Pancreas (tissue), 10 donors: ENCODE measurements at regions not wholly inside any gene's neighbourhood (a gene's known extent, or its start where the extent isn't known, plus 50 kb on each side); places are given as distances from the start of the nearest gene placed in this dataset.

Experiments used
- ATAC-seq, 4 donors: fragments of 200-7000 bp; cut with Tn5 transposase; one replicate each; pipeline versions ENCODE4 v1.8.0 to v1.9.1; 2020; ENCODE audit warnings: mild to moderate bottlenecking in 4 of 4, moderate library complexity in 4 of 4
- DNase-seq, 6 donors: peaks; one replicate each; pipeline ENCODE4 v3.0.0-alpha.2; 2020
- FAIRE-seq: peaks from 2 replicates; lab custom pipeline; 2012; peaks lifted over from hg19 to GRCh38; lab: Jason Lieb, UNC
- H3K27ac ChIP-seq, 4 donors: fragments of 200-600 bp; sonication (generic); 1 replicate in 3 of 4; 2 replicates in 1 of 4; pipeline versions ENCODE4 v1.5.0 to v1.8.0; 2020
- H3K27me3 ChIP-seq, 4 donors: fragments of 200-600 bp; one replicate each; pipeline ENCODE4 v1.8.0; 2021
- H3K36me3 ChIP-seq, 3 donors: fragments of 200-600 bp; sonication (generic) in 1 of 3; one replicate each; pipeline versions ENCODE4 v1.5.0 to v1.8.0; 2020 to 2021
- H3K4me1 ChIP-seq, 3 donors: fragments of 200-600 bp; one replicate each; pipeline ENCODE4 v1.8.0; 2021
- H3K4me3 ChIP-seq, 4 donors: fragments of 200-600 bp; sonication (generic) in 2 of 4; one replicate each; pipeline versions ENCODE4 v1.5.0 to v1.8.0; 2020 to 2021
- H3K9me3 ChIP-seq, 4 donors: fragments of 200-600 bp; one replicate each; pipeline ENCODE4 v1.8.0; 2021
- WGBS, 2 donors: extraction: QIAGEN DNeasy Blood & Tissue Kit; methylation state at CpG; one replicate each; pipeline ENCODE4 v1.1.7; 2013; 5-methylcytosine and 5-hydroxymethylcytosine counted together
- intact Hi-C, 3 donors: fragments of 100-400 bp; cut with DNase I; formaldehyde crosslinking; loops; one replicate each; pipeline versions ENCODE4 v1.11.1 to v1.14.2; 2022
- TF ChIP-seq, protein P1 (sequence below), 4 donors: fragments of 200-600 bp; sonication (generic) in 3 of 4; IDR thresholded peaks; one replicate each; pipeline versions ENCODE4 v1.5.0 to v1.8.0; 2021; ENCODE audit warnings: antibody characterized with exemption in 4 of 4
- donor health status: healthy with polysubstance abuse.
- donor health status: DM: no; HTN: no; CAD: no; lungs with moderate emphysema.
- donor health status: DM: no; HTN: no; CAD: no.
- donor health status: control.
- donor health status: control.
- donor health status: Bipolar disorder and iron deficiency.
- donor health status: DM: yes; HTN: yes; CAD: no.
- donor health status: DM: no; HTN: no; CAD: no.
- donor health status: DM: no; HTN: no; CAD: no.
- donor health status: DM: yes; HTN: yes; CAD: no.

DNA sequence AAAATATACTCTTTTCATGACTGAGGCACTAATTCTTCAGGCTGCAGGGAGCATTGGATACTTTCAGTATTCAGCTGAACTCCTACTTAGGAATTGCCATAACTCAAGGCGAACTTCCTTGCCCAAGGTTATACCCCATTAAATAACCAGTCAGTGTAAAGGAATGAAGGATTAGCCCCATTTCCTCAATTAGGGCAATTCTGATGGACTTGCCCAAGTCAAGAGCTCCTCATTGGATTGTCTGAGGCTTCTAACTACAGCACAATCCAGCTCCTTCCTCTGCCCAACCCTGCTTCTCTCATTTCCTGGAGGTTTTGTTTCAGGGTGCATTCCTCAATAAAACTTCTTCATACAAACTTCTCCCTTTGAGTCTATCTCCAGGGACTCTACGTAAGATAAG lies 329.2 kb downstream of the LIG4 start:
- Histone ChIP-seq H3K27me3 (no peaks in the 10 kb centered on the region), H3K36me3 (no peaks in the 10 kb centered on the region), H3K4me1 (no peaks in the 10 kb centered on the region), H3K9me3 (no peaks in the 10 kb centered on the region), H3K4me3 (no peak overlapping the region), H3K27ac (no peak overlapping the region)
- TF ChIP-seq, protein P1, sequence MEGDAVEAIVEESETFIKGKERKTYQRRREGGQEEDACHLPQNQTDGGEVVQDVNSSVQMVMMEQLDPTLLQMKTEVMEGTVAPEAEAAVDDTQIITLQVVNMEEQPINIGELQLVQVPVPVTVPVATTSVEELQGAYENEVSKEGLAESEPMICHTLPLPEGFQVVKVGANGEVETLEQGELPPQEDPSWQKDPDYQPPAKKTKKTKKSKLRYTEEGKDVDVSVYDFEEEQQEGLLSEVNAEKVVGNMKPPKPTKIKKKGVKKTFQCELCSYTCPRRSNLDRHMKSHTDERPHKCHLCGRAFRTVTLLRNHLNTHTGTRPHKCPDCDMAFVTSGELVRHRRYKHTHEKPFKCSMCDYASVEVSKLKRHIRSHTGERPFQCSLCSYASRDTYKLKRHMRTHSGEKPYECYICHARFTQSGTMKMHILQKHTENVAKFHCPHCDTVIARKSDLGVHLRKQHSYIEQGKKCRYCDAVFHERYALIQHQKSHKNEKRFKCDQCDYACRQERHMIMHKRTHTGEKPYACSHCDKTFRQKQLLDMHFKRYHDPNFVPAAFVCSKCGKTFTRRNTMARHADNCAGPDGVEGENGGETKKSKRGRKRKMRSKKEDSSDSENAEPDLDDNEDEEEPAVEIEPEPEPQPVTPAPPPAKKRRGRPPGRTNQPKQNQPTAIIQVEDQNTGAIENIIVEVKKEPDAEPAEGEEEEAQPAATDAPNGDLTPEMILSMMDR (IDR thresholded peaks at IDR 0.05): no peak
- DNase-seq: no peak
- no peak for FAIRE-seq
- WGBS, 2 donors: 74 to 75% methylated on average over 2 of the region's 2 CpGs
- intact Hi-C loops: no loop called here
- ATAC-seq: no peak

DNA sequence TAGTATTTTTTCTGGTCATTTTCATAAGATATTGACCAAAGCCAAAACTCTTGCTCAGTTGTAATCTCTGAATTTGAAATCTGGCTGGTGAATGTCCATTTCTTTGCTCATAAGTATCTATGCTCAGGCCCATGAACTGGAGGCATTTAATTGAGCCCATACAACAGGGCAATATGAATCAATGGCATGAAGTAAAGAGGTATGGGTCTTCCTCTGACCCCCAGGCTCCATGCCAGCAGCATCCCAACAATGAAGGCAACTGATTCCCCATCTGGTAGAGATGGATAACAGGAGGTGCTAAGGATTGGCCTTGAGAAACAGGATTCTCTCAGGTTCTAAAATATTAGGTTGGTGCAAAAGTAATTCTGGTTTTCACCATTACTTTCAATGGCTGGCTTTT lies 330.8 kb downstream of the LIG4 start:
- H3K4me3 ChIP-seq: no peak overlapping the region
- H3K4me1 ChIP-seq: no peaks in the 10 kb centered on the region
- H3K27ac ChIP-seq: no peak overlapping the region
- H3K36me3 ChIP-seq: no peaks in the 10 kb centered on the region
- intact Hi-C loops: no loop called here
- H3K9me3 ChIP-seq: no peaks in the 10 kb centered on the region
- FAIRE-seq: no peak
- DNase-seq: no peak
- no peak for ATAC-seq
- H3K27me3 ChIP-seq: no peaks in the 10 kb centered on the region
- TF ChIP-seq, protein P1 (IDR thresholded peaks at IDR 0.05): no peak

- FAIRE-seq: no peak
Observed at GRCh38 chr13:107883561-107884175, 331.7 kb downstream of the LIG4 start.

GRCh38 chr13:107882708-107883560 lies 332.4 kb downstream of the LIG4 start:
- H3K4me1 ChIP-seq: no peaks in the 10 kb centered on the region
- FAIRE-seq: no peak
- H3K9me3 ChIP-seq: no peaks in the 10 kb centered on the region
- ATAC-seq: no peak
- no peak overlapping the region for H3K27ac ChIP-seq
- 76 to 79% methylated on average over 11 of the region's 11 CpGs for WGBS, 2 donors
- H3K36me3 ChIP-seq: no peaks in the 10 kb centered on the region
- H3K4me3 ChIP-seq: no peak overlapping the region
- H3K27me3 ChIP-seq: no peaks in the 10 kb centered on the region
- DNase-seq: no peak
- TF ChIP-seq, protein P1 (IDR thresholded peaks at IDR 0.05): no peak
- intact Hi-C loops: no loop called here

More at GRCh38 chr13:107883561-107884175, 331.7 kb downstream of the LIG4 start:
- Histone ChIP-seq H3K4me3 (no peak overlapping the region), H3K27ac (no peak overlapping the region), H3K27me3 (no peaks in the 10 kb centered on the region), H3K36me3 (no peaks in the 10 kb centered on the region), H3K4me1 (no peaks in the 10 kb centered on the region), H3K9me3 (no peaks in the 10 kb centered on the region)
- TF ChIP-seq, protein P1 (IDR thresholded peaks at IDR 0.05): no peak
- intact Hi-C loops: no loop called here
- WGBS, 2 donors: 35 to 53% methylated on average over 8 of the region's 8 CpGs
- DNase-seq (no peak), ATAC-seq (no peak)

- WGBS, 2 donors: 26 to 33% methylated on average over 3 of the region's 3 CpGs
- FAIRE-seq: no peak
- no peak overlapping the region for H3K4me3 ChIP-seq
- no peak overlapping the region for H3K27ac ChIP-seq
- no peaks in the 10 kb centered on the region for H3K9me3 ChIP-seq
- intact Hi-C loops: no loop called here
- ATAC-seq: no peak
- no peaks in the 10 kb centered on the region for H3K36me3 ChIP-seq
- TF ChIP-seq, protein P1 (IDR thresholded peaks at IDR 0.05): no peak
- no peak for DNase-seq
- no peaks in the 10 kb centered on the region for H3K27me3 ChIP-seq
- no peaks in the 10 kb centered on the region for H3K4me1 ChIP-seq
Observed at GRCh38 chr13:107881362-107881761, 334.0 kb downstream of the LIG4 start.
